Smooth muscle cell of the brain vasculature (primary cell): ENCODE measurements at regions not wholly inside any gene's neighbourhood (a gene's known extent, or its start where the extent isn't known, plus 50 kb on each side); places are given as distances from the start of the nearest gene placed in this dataset.

Experiments
- DNase-seq: peaks from one replicate; pipeline ENCODE4 v3.0.0-alpha.2; 2012; ENCODE audit warnings: low read depth, low spot score

DNA sequence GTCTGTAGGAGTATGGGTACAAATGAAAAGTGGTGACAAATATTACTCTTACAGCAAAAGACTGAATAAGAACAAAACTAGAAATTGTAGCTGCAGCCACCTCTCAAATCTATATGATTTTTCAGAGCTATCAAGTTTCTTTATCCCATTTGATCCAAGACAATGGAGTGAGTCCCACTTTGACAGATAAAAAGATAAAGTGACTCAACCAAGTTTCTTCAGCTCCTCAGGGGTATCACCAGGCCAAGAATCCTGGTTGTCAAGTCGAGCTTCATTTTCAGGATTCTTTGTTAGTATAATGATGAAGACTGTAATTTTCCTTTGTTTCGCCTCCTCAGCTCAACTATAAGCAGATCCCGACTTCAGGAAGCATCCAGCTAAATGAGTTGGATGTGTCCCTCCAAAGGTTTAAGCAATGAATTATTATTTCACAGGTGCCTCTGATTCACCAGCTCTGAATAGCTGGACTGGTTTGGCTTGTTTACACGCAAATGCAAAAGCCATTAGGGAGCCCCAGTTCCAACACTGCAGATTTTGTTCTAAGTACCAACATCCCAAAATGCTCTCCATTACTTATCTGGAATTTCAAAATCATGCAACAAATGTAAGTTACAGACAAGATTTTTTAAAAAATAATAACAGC, 238.9 kb downstream of the MAFB start:
- DNase-seq, result no peak

- DNase-seq, result no peak
Measured at GRCh38 chr20:40449144-40449690, 239.8 kb downstream of the MAFB start.

DNA sequence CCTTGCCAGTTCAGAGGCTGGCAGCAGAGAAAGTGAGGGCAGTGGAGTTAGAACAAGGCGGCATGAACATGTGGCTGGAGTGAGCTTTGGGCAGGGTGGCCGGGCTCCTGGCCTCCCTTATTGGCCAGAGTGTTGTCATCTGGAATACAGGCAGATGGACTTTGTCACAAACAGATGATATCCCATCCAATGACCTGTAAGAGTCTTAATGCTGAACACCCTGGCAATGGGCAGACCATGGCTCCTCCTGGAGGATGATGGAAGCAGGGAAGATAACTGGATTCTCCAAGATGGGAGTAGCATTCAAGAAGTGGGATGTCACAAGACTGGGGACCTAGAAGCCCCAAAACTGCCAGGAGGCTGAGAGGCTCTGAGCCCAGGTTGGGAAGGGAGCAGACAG, 242.1 kb downstream of the MAFB start:
- DNase-seq, result no peak

- DNase-seq, result no peak
Measured at GRCh38 chr20:40444516-40444915, 244.5 kb downstream of the MAFB start.

- DNase-seq, result no peak
Measured at GRCh38 chr20:40443753-40444152, 245.3 kb downstream of the MAFB start.

DNA sequence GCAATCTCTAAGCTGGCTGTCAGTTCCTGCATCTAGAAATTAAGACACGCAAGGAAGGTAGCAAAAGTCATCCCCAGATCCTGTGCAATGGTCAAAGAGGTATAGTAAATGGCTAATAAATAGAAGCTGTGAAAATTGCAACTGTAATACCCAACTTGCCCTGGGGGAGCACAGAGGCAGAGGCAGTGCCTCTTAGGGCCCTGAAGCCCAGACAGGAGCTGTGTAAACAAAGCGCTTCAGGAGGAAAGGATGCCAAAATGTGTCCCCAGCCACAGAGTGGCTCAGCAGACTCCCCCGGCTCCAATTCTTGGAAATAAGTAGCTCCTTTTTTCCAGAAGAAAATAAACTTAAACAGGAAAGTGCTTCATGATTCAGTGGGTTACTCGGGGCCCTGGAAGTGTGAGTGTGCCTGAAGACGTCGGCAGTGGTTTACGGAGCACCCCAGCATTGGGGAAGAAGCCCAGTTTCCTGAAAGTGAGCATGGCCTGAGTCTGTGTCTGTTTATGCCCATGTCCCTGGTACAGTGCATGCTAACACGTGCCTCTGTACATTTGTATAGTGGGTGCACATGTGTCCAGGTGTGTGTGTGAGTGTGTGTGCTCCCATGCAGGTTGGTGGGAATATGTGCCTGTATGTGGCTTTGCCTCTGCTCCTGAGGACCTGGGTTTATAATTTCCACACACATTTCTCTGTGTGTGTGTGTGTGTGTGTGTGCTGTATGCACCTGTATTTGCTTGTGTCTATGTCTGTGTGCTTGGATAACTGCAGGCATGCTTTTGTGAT, 246.7 kb downstream of the MAFB start:
- peak; percentile 7 for DNase-seq

- DNase-seq, result no peak
Measured at GRCh38 chr20:40441771-40442170, 247.3 kb downstream of the MAFB start.

- no peak for DNase-seq
Measured at GRCh38 chr20:40438161-40438830, 250.7 kb downstream of the MAFB start.

DNA sequence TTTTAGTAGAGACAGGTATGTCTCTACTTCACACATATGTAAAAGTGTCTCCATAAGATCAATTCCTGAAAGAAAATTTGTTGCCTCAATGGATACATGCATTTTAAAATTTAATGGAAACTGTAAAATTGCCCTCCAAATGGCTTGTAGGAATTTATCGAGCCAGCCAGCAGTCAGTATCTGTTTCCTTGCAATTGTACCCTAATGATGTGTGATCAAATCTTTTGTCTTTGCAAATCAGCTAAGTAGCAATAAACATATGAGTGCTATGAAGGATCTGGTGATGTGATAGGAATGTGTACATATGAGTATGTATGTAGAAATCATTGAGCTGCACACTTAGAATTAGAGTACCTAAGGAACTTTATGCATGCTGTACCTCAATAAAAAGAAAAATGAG, 253.0 kb downstream of the MAFB start:
- no peak for DNase-seq

DNA sequence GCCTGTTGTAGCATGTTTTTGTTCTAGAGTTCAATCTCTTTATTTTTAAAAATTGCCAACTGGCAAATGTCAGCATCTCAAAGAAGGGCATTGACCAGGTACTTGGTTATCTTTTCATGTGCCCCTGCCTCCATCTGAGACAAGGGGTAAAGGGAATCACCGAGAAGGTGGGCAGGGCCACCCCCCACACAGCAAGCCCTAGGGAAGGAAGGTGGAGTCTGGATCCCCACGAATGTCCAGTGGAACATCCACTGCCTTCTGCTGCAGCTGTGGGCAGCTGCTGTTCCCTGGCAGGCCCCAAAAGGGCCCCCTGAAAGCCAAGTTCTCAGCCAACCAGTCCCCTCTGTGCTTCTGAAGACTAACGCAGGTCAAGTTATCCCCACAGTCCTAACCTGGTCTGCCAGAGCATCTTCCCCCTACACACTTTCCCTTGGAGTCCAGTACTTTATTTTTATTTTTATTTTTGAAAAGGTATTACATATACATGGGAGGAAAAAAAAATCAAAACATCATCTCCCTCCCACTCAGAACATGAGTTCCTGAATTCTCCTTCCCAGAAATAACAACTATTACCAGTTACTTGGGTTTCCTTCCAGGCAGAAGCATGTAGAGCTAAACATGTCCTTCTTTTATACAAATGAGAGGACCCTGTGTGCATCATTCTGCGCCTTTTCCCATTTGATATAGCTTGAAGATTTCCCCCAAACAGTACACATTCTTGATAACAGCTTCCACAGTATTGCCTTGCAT, 253.7 kb downstream of the MAFB start:
- no peak for DNase-seq

DNA sequence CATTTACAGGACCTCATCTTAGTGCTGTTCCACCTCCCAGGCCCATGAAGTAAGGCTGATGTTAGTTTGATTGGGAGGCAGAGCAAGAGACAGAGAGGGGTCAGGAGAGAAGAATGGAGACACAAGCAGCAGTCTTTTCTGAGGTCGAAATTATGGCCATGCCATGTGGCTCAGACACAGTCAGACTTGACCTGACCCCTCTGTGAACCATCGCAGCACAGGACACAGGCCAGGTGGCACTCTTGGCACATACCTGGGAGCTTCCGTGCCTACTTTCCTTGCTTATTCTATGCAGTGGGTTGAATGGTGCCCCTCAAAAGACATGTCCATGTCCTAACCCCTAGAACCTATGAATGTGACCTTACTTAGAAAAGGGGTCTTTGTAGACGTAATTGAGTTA, 254.9 kb downstream of the MAFB start:
- DNase-seq, result no peak

DNA sequence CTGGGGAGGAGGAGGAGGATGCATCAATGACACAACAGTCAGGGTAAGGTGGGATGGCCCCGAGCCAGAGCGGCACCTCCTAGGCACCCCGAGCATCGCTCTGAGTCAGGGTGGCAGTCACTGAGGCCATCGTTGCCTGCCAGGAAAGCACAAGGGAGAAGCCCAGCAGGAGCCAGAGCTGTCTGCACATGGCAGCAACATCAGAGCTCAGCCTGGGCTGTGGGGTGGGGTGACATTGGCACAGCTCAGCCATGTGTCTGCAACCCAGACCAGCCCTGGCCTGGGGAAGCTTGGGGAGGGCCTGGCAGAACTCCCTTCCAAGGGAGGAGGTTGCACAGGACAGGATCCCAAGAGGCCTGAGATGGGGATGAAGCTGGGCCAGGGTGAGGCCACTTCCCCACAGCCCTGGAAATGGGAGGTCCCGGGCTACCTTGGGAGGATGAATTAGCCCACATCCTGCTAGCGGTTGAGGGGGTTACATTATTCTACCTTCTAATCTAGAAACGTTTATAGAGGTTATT, 255.6 kb downstream of the MAFB start:
- DNase-seq, result no peak

GRCh38 chr20:40431611-40432010, 257.4 kb downstream of the MAFB start:
- DNase-seq, result no peak

GRCh38 chr20:40431112-40431511, 257.9 kb downstream of the MAFB start:
- DNase-seq, result no peak

DNA sequence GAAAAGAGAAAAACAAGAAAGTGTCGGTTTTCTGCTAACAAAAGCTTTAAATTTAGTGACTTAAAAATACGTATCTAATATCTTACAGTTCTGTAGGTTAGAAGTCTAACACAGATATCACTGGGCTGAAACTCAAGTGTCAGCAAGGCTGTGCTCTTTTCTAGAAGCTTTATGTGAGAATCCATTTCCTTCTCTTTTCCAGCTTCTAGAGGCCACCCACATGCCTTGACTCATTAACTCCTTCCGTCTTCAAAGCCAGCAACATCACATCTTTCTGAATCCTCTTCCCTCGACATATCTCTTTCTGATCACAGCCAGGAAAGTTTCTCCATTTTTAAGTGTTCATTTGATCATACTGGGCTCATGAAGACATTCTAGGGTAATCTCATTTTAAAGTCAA, 262.0 kb downstream of the MAFB start:
- no peak for DNase-seq

DNA sequence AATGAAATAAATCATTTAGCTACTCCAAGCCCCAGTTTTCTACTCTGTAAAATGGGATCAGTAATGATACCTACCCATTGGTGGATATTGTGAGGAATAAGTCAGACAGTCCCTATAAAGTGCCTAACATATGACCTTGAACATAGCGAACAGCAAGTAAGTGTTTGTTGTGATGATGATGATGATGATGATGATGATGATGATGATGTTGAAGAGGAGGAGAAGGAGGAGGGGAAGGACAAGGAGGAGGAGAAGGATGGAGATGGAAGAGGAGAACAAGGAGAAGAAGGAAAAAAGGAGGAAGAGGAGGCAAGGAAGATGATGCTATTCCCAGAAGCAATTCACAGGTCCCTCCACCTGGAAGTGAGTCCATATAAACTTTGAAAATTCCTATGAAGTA, 264.3 kb downstream of the MAFB start:
- no peak for DNase-seq

DNA sequence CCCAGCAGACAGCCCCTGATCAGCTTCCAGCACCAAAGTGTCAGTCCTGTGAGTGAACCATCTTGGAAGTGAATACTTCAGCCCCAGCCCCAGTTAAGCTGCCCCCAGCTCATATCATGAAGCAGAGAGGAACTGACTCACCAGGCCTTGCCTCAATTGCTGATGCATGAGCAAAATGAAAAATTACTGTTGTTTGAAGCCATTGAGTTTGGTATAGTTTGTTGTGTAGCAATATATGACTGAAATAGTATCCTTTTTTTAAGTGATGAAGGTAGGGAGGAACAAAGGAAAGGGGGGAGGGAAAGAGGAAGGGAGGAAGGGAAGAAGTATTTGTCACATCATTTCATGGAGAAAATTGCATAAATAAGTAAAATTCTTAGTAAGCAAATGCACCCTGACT, 266.4 kb downstream of the MAFB start:
- no peak for DNase-seq

DNA sequence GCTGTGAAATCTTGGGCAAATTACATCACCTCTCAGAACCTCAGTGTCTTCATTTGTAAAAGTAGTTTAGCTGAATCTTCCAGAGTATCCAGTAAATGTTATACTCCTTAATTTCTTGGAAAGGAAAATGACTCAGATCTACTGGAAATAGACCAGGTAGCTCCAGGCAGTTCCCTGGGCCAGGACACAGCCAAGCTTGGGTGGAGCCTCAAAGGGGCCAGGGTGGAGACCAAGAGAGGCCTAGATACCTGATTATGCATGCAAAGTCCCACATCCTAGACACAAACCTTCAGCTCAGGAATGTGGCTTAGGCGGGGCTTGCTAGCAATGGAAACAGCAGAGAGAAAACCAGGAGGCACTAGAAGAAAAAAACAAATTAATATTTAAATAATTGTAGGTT, 272.8 kb downstream of the MAFB start:
- no peak for DNase-seq

DNA sequence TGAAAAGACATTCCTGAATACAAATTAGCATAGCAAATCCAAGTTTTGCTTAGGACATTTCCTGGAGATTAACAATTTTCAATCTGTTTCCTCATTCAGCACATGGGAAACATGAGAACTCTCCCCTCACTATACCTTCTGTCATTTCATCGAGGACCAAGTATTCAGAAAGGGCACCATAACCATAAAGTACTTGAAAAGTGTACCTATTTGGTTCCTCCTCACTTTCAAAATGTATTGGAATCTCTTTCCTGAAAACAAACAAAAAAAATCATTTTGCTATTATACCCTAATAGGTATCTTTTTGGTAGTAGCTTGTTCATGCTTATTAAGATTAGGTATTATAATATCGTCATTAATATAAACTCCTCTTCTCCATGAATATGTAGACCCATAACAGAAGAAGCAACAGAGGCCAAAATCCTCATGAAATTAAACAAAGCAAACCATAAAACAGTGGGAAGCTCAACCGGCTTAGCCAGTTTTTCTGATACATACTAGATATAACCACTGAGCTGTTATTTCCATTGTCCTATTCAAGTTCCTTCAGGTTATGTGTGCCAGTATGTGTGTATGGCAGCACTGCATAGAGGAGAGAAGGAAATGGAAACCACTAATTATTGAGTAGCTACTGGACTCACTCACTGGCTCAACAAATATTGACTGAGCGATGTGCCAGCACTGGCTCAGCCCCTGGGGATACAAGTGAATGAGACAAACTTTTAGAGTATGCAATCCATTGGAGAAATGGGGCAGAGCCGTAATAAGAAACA, 274.0 kb downstream of the MAFB start:
- no peak for DNase-seq

DNA sequence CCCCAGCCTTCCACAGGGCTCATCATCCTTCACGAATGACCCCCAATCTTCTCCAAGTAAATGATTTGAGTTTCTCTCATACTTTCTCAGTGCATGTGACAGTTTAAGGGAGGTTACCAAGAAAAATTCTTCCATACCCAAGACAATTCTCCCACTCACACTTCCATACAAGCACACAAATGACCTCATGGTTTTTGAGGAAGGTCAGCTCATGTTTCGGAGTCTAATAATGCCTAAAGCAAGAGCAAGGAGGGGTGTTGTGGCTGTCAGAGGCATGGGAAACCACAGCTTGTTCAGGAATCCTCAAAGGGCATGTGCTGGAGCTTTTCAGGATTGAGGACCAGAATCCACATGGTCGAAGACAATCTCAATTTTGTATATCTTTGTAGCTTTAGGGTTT, 279.0 kb downstream of the MAFB start:
- no peak for DNase-seq

- DNase-seq, result no peak
Measured at GRCh38 chr20:40397467-40397866, 291.6 kb downstream of the MAFB start.
